Activated CD8-positive, alpha-beta T cell treated with anti-CD3 and anti-CD28 coated beads for 36 hours (primary cell): ENCODE measurements at regions not wholly inside any gene's neighbourhood (a gene's known extent, or its start where the extent isn't known, plus 50 kb on each side); places are given as distances from the start of the nearest gene placed in this dataset.

ENCODE experiments used
- ATAC-seq: fragments of 200-7000 bp; cut with Tn5 transposase; one replicate; pipeline ENCODE4 v1.10.0; 2021; ENCODE audit warnings: mild to moderate bottlenecking, moderate library complexity
- CTCF ChIA-PET: fragments of 350-600 bp; sonication (Branson Sonifier 250); formaldehyde crosslinking; loops from one replicate; lab custom pipeline; 2021; ENCODE audit warnings: antibody characterized with exemption; lab: Charles Lee
- POLR2A ChIA-PET: fragments of 350-600 bp; sonication (Branson Sonifier 250); formaldehyde crosslinking; loops from one replicate; lab custom pipeline; 2021; ENCODE audit warnings: antibody characterized with exemption; lab: Charles Lee
- DNase-seq: peaks from one replicate; pipeline ENCODE4 v3.0.0-alpha.2; 2020
- H3K27ac Mint-ChIP-seq: one replicate; pipeline ENCODE4 v1.8.0; 2021; ENCODE audit warnings: mild to moderate bottlenecking, mixed read lengths
- H3K27me3 Mint-ChIP-seq: one replicate; pipeline ENCODE4 v1.8.0; 2021; ENCODE audit warnings: mixed read lengths
- H3K36me3 Mint-ChIP-seq: one replicate; pipeline ENCODE4 v1.8.0; 2021; ENCODE audit warnings: low read depth, mixed read lengths
- H3K4me1 Mint-ChIP-seq: one replicate; pipeline ENCODE4 v1.8.0; 2021; ENCODE audit warnings: low read depth, mixed read lengths
- H3K4me3 Mint-ChIP-seq: one replicate; pipeline ENCODE4 v1.8.0; 2021; ENCODE audit warnings: mild to moderate bottlenecking, moderate library complexity, mixed read lengths
- H3K9me3 Mint-ChIP-seq: one replicate; pipeline ENCODE4 v1.8.0; 2021; ENCODE audit warnings: mixed read lengths
- CTCF ChIP-seq: fragments of 200-600 bp; IDR thresholded peaks from one replicate; pipeline ENCODE4 v1.8.0; 2022; ENCODE audit warnings: antibody characterized with exemption, mild to moderate bottlenecking
- intact Hi-C: fragments of 100-400 bp; cut with micrococcal nuclease; formaldehyde crosslinking; loops from one replicate; pipeline ENCODE4 v1.10.0; 2022

GRCh38 chr13:109516186-109516585, 270.2 kb downstream of the IRS2 start:
- no peaks in the 10 kb centered on the region for H3K9me3 Mint-ChIP-seq

DNA sequence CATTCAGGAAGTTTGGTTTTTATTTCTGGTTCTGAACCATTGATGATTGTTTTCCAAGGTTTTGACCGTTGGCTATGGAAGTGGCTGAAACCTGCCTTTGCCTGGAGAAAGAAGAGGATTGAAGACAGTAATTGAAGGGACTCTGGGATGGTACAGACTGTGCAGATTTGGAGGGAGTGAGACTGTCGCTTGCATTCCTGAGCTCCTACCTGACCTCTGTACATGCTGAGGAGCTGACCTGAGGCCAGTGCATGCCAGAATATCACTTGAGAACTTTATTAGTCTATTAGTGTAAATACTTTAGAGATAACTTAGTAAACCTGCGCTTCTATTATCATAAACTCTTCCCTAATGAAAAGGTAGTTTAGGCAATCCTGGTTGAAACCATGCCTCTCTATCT, 276.4 kb downstream of the IRS2 start:
- ATAC-seq (no peak), DNase-seq (no peak)
- Mint-ChIP-seq H3K4me3 (no peak overlapping the region), H3K27me3 (peaks cover 10% of the 10 kb centered on the region), H3K27ac (no peak overlapping the region), H3K9me3 (no peaks in the 10 kb centered on the region), H3K36me3 (no peaks in the 10 kb centered on the region), H3K4me1 (no peaks in the 10 kb centered on the region)
- POLR2A ChIA-PET = interaction anchor here (0.6 to 0.7 kb wide), 2 partner anchors 436 to 627 kb away, joined by 4 read pairs; no protein-coding TSS in a partner anchor
- CTCF ChIA-PET = no interaction called here
- intact Hi-C loops = no loop called here
- TF ChIP-seq CTCF = no peak

More at GRCh38 chr13:109516186-109516585, 270.2 kb downstream of the IRS2 start:
- no peak overlapping the region for H3K27ac Mint-ChIP-seq
- POLR2A ChIA-PET = no interaction called here
- no peak for DNase-seq
- no peak for ATAC-seq
- intact Hi-C loops = no loop called here
- TF ChIP-seq CTCF = no peak
- CTCF ChIA-PET = no interaction called here
- no peaks in the 10 kb centered on the region for H3K36me3 Mint-ChIP-seq
- no peaks in the 10 kb centered on the region for H3K4me1 Mint-ChIP-seq
- H3K4me3 Mint-ChIP-seq = no peak overlapping the region
- H3K27me3 Mint-ChIP-seq = no peaks in the 10 kb centered on the region

GRCh38 chr13:109509154-109509900, 277.1 kb downstream of the IRS2 start:
- H3K27me3 Mint-ChIP-seq = peaks cover 12% of the 10 kb centered on the region
- no peaks in the 10 kb centered on the region for H3K9me3 Mint-ChIP-seq
- ATAC-seq (no peak), DNase-seq (no peak)
- H3K36me3 Mint-ChIP-seq = no peaks in the 10 kb centered on the region
- POLR2A ChIA-PET = interaction anchor here (0.7 kb wide), 1 partner anchor 436 kb away, joined by 4 read pairs; no protein-coding TSS in a partner anchor
- TF ChIP-seq CTCF = no peak
- no peaks in the 10 kb centered on the region for H3K4me1 Mint-ChIP-seq
- intact Hi-C loops = no loop called here
- no peak overlapping the region for H3K4me3 Mint-ChIP-seq
- CTCF ChIA-PET = no interaction called here
- no peak overlapping the region for H3K27ac Mint-ChIP-seq

DNA sequence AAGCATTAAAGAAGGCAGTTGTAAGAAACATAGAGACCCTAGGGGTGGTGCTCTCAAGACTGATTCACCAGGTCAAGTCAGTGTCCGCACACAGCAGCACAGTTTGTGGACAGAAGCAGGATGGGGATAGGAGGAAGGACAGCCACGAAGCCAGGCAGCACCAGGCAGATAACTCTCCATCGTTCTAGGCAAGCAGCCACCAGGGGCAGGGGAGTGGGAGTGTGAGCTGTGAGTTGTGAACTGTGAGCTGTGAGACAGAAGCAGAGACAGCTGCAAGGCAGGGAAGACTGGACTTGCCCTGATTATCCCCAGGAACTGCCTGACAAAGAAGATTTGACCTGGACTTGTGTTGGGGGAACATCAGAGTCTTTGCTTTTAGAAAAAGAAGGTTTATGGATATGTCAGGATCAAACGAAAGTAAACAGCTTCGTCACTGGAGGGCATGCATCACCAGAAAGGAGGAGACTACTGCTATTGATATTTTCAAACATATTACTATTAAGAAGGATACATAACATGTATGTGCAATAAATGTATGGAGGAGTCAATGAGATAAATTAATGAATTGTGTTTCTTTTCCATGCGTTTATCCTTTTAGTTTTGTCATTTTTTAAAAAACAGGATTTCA, 286.1 kb downstream of the IRS2 start:
- H3K4me1 Mint-ChIP-seq = no peaks in the 10 kb centered on the region
- H3K27ac Mint-ChIP-seq = no peak overlapping the region
- ATAC-seq (no peak), DNase-seq (no peak)
- H3K36me3 Mint-ChIP-seq = no peaks in the 10 kb centered on the region
- peaks cover 5% of the 10 kb centered on the region for H3K9me3 Mint-ChIP-seq
- ChIA-PET CTCF (no interaction called here), POLR2A (no interaction called here)
- intact Hi-C loops = no loop called here
- no peak for TF ChIP-seq CTCF
- H3K4me3 Mint-ChIP-seq = no peak overlapping the region
- peaks cover 5% of the 10 kb centered on the region for H3K27me3 Mint-ChIP-seq

DNA sequence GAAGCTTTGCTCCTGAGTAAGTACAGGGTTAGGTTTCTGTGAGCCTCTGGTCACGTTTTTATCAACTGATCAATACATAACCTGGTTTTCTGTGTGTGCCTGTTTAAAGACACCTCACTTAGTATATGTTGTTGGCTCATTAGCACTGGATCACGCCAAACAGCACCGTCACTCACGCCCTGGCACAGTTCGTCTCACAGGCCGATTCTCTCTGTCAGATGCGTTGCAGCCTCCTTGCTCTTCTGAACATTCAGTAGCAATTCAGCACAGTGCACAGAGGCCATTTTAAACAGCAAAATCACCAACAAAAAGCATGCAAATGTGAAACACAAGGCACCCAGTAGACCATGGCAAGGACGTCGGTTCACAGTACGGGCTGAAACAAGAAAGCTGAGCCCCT, 288.5 kb downstream of the IRS2 start:
- ATAC-seq = no peak
- no peak overlapping the region for H3K27ac Mint-ChIP-seq
- H3K4me3 Mint-ChIP-seq = no peak overlapping the region
- no peaks in the 10 kb centered on the region for H3K36me3 Mint-ChIP-seq
- intact Hi-C loops = no loop called here
- H3K4me1 Mint-ChIP-seq = no peaks in the 10 kb centered on the region
- H3K27me3 Mint-ChIP-seq = no peaks in the 10 kb centered on the region
- H3K9me3 Mint-ChIP-seq = no peaks in the 10 kb centered on the region
- ChIA-PET CTCF (no interaction called here), POLR2A (no interaction called here)
- DNase-seq = no peak
- no peak for TF ChIP-seq CTCF
